CD4-positive, alpha-beta T cell (primary cell): ENCODE measurements at regions not wholly inside any gene's neighbourhood (a gene's known extent, or its start where the extent isn't known, plus 50 kb on each side); places are given as distances from the start of the nearest gene placed in this dataset.

Experiments used
- ATAC-seq: fragments of 200-7000 bp; cut with Tn5 transposase; one replicate; pipeline ENCODE4 v1.10.0; 2022; ENCODE audit warnings: mild to moderate bottlenecking; ENCODE audit not compliant: poor library complexity
- CTCF ChIA-PET: fragments of 350-600 bp; sonication (Branson Sonifier 250); formaldehyde crosslinking; loops from one replicate; lab custom pipeline; 2021; ENCODE audit warnings: antibody characterized with exemption, inconsistent platforms; lab: Charles Lee
- POLR2A ChIA-PET: fragments of 350-600 bp; sonication (Branson Sonifier 250); formaldehyde crosslinking; loops from one replicate; lab custom pipeline; 2021; ENCODE audit warnings: antibody characterized with exemption, inconsistent platforms; lab: Charles Lee
- DNase-seq, 14 experiments: peaks; one replicate each; pipeline ENCODE4 v3.0.0-alpha.2; 2013 to 2020; ENCODE audit warnings: mixed read lengths in 2 of 14
- H3K27ac ChIP-seq, 2 donors: one replicate each; pipeline versions ENCODE4 v1.5.1 to v1.7.0; 2013; ENCODE audit warnings: low read length in 2 of 2, low read depth in 1 of 2, mild to moderate bottlenecking in 1 of 2
- H3K27me3 ChIP-seq, 2 experiments: 1 replicate in 1 of 2; 2 replicates in 1 of 2; pipeline versions ENCODE4 v1.6.1 to v1.7.0; 2013; ENCODE audit warnings: low read length in 2 of 2, control low read depth in 1 of 2, mild to moderate bottlenecking in 1 of 2, moderate library complexity in 1 of 2; ENCODE audit not compliant: insufficient read depth in 2 of 2, control insufficient read depth in 1 of 2
- H3K36me3 ChIP-seq: one replicate; pipeline ENCODE4 v1.6.1; 2013; ENCODE audit warnings: low read length, control low read depth; ENCODE audit not compliant: insufficient read depth
- H3K4me1 ChIP-seq: one replicate; pipeline ENCODE4 v1.6.1; 2013; ENCODE audit warnings: low read length, control low read depth; ENCODE audit not compliant: insufficient read depth
- H3K4me3 ChIP-seq: one replicate; pipeline ENCODE4 v1.5.1; 2013; ENCODE audit warnings: mild to moderate bottlenecking, low read length, moderate library complexity
- H3K9me3 ChIP-seq, 2 experiments: 1 replicate in 1 of 2; 2 replicates in 1 of 2; pipeline versions ENCODE4 v1.6.1 to v1.7.0; 2013; ENCODE audit warnings: low read length in 2 of 2, mild to moderate bottlenecking in 2 of 2, control low read depth in 1 of 2, moderate library complexity in 1 of 2; ENCODE audit not compliant: control insufficient read depth in 1 of 2, insufficient read depth in 1 of 2
- H3K27ac Mint-ChIP-seq: one replicate; pipeline ENCODE4 v1.8.0; 2020; ENCODE audit warnings: mixed read lengths
- H3K27me3 Mint-ChIP-seq: one replicate; pipeline ENCODE4 v1.8.0; 2021; ENCODE audit warnings: mixed read lengths
- H3K36me3 Mint-ChIP-seq: one replicate; pipeline ENCODE4 v1.8.0; 2021; ENCODE audit warnings: low read depth, mixed read lengths
- H3K4me1 Mint-ChIP-seq: one replicate; pipeline ENCODE4 v1.8.0; 2021; ENCODE audit warnings: low read depth, mixed read lengths
- H3K4me3 Mint-ChIP-seq: one replicate; pipeline ENCODE4 v1.8.0; 2020; ENCODE audit warnings: mild to moderate bottlenecking, mixed read lengths
- H3K9me3 Mint-ChIP-seq: one replicate; pipeline ENCODE4 v1.8.0; 2020; ENCODE audit warnings: mixed read lengths
- intact Hi-C, 2 experiments: fragments of 100-400 bp; cut with DNase I in 1 of 2; cut with micrococcal nuclease in 1 of 2; formaldehyde crosslinking; loops; one replicate each; pipeline versions ENCODE4 v1.15.1 to v1.9.0; 2023 to 2025; cut with DNase I, micrococcal nuclease
- TF ChIP-seq, protein P1 (sequence below): fragments of 200-600 bp; IDR thresholded peaks from one replicate; pipeline ENCODE4 v1.8.0; 2022; ENCODE audit warnings: antibody characterized with exemption, mild to moderate bottlenecking

DNA sequence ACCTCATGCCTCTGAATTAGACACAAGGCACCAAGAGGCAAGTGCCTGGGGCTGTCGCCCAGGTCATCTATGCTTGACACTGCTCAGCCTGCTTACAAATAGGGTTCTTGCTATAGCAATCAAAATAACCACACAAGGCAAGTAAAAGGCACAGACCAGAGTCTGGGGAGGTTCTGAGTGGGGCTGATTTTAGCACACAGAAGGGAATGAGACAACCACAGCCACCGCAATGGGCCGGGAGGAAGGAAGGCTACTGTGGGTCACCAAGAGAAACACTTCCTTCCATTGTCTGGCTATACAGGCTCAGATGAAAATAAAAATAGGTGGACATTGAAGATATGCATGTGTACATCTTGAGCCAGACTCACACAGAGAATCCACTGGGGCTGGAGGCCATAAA lies 159.1 kb downstream of the DLEU7 start:
- H3K27ac Mint-ChIP-seq: no peak overlapping the region
- TF ChIP-seq, protein P1, sequence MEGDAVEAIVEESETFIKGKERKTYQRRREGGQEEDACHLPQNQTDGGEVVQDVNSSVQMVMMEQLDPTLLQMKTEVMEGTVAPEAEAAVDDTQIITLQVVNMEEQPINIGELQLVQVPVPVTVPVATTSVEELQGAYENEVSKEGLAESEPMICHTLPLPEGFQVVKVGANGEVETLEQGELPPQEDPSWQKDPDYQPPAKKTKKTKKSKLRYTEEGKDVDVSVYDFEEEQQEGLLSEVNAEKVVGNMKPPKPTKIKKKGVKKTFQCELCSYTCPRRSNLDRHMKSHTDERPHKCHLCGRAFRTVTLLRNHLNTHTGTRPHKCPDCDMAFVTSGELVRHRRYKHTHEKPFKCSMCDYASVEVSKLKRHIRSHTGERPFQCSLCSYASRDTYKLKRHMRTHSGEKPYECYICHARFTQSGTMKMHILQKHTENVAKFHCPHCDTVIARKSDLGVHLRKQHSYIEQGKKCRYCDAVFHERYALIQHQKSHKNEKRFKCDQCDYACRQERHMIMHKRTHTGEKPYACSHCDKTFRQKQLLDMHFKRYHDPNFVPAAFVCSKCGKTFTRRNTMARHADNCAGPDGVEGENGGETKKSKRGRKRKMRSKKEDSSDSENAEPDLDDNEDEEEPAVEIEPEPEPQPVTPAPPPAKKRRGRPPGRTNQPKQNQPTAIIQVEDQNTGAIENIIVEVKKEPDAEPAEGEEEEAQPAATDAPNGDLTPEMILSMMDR: no peak
- H3K4me3 Mint-ChIP-seq: no peak overlapping the region
- ATAC-seq (no peak), DNase-seq (no peak)
- Histone ChIP-seq H3K9me3 (no peaks in the 10 kb centered on the region), H3K4me1 (no peaks in the 10 kb centered on the region), H3K27me3 (no peaks in the 10 kb centered on the region), H3K36me3 (no peaks in the 10 kb centered on the region), H3K27ac (no peak overlapping the region), H3K4me3 (no peak overlapping the region)
- ChIA-PET POLR2A (no interaction called here), CTCF (no interaction called here)
- intact Hi-C loops: no loop called here
- H3K4me1 Mint-ChIP-seq: peaks cover 28% of the 10 kb centered on the region
- H3K27me3 Mint-ChIP-seq: no peaks in the 10 kb centered on the region
- no peaks in the 10 kb centered on the region for H3K36me3 Mint-ChIP-seq
- H3K9me3 Mint-ChIP-seq: no peaks in the 10 kb centered on the region

GRCh38 chr13:50685491-50685890 lies 158.0 kb downstream of the DLEU7 start:
- peaks cover 28% of the 10 kb centered on the region for H3K4me1 Mint-ChIP-seq
- no peaks in the 10 kb centered on the region for H3K36me3 ChIP-seq
- no peaks in the 10 kb centered on the region for H3K36me3 Mint-ChIP-seq
- H3K9me3 Mint-ChIP-seq: no peaks in the 10 kb centered on the region
- ChIA-PET CTCF (no interaction called here), POLR2A (no interaction called here)
- H3K4me3 ChIP-seq: no peak overlapping the region
- H3K27me3 ChIP-seq: no peaks in the 10 kb centered on the region
- H3K9me3 ChIP-seq: no peaks in the 10 kb centered on the region
- ATAC-seq (no peak), DNase-seq (no peak)
- intact Hi-C loops: no loop called here
- H3K4me1 ChIP-seq: no peaks in the 10 kb centered on the region
- no peak overlapping the region for H3K4me3 Mint-ChIP-seq
- H3K27me3 Mint-ChIP-seq: no peaks in the 10 kb centered on the region
- no peak overlapping the region for H3K27ac ChIP-seq
- TF ChIP-seq, protein P1: no peak
- H3K27ac Mint-ChIP-seq: no peak overlapping the region

- ATAC-seq (no peak), DNase-seq (no peak)
- H3K4me1 ChIP-seq: no peaks in the 10 kb centered on the region
- no peak overlapping the region for H3K27ac Mint-ChIP-seq
- no peaks in the 10 kb centered on the region for H3K27me3 ChIP-seq
- intact Hi-C loops: no loop called here
- peaks cover 28% of the 10 kb centered on the region for H3K4me1 Mint-ChIP-seq
- H3K4me3 ChIP-seq: no peak overlapping the region
- ChIA-PET CTCF (no interaction called here), POLR2A (no interaction called here)
- H3K36me3 ChIP-seq: no peaks in the 10 kb centered on the region
- no peaks in the 10 kb centered on the region for H3K9me3 Mint-ChIP-seq
- TF ChIP-seq, protein P1: no peak
- H3K27me3 Mint-ChIP-seq: no peaks in the 10 kb centered on the region
- no peaks in the 10 kb centered on the region for H3K9me3 ChIP-seq
- H3K36me3 Mint-ChIP-seq: no peaks in the 10 kb centered on the region
- H3K27ac ChIP-seq: no peak overlapping the region
- H3K4me3 Mint-ChIP-seq: no peak overlapping the region
These were observed 157.5 kb downstream of the DLEU7 start for GRCh38 chr13:50685956-50686355.
